Activated naive CD4-positive, alpha-beta T cell treated with anti-CD3 and anti-CD28 coated beads for 36 hours (primary cell): ENCODE measurements at regions not wholly inside any gene's neighbourhood (a gene's known extent, or its start where the extent isn't known, plus 50 kb on each side); places are given as distances from the start of the nearest gene placed in this dataset.

Experiments
- CTCF ChIA-PET: fragments of 350-600 bp; sonication (Branson Sonifier 250); formaldehyde crosslinking; loops from one replicate; lab custom pipeline; 2021; ENCODE audit warnings: antibody characterized with exemption; lab: Charles Lee
- DNase-seq: peaks from one replicate; pipeline ENCODE4 v3.0.0-alpha.2; 2020
- H3K27ac Mint-ChIP-seq: one replicate; pipeline ENCODE4 v1.8.0; 2021; ENCODE audit warnings: mild to moderate bottlenecking, mixed read lengths
- H3K27me3 Mint-ChIP-seq: one replicate; pipeline ENCODE4 v1.8.0; 2021; ENCODE audit warnings: low read depth, mixed read lengths
- H3K36me3 Mint-ChIP-seq: one replicate; pipeline ENCODE4 v1.8.0; 2021; ENCODE audit warnings: low read depth, mixed read lengths
- H3K4me1 Mint-ChIP-seq: one replicate; pipeline ENCODE4 v1.8.0; 2021; ENCODE audit warnings: low read depth, mixed read lengths
- H3K4me3 Mint-ChIP-seq: one replicate; pipeline ENCODE4 v1.8.0; 2021; ENCODE audit warnings: mild to moderate bottlenecking, moderate library complexity, mixed read lengths
- H3K9me3 Mint-ChIP-seq: one replicate; pipeline ENCODE4 v1.8.0; 2021; ENCODE audit warnings: mixed read lengths
- intact Hi-C: fragments of 100-400 bp; cut with micrococcal nuclease; formaldehyde crosslinking; loops from one replicate; pipeline ENCODE4 v1.15.1; 2023

DNA sequence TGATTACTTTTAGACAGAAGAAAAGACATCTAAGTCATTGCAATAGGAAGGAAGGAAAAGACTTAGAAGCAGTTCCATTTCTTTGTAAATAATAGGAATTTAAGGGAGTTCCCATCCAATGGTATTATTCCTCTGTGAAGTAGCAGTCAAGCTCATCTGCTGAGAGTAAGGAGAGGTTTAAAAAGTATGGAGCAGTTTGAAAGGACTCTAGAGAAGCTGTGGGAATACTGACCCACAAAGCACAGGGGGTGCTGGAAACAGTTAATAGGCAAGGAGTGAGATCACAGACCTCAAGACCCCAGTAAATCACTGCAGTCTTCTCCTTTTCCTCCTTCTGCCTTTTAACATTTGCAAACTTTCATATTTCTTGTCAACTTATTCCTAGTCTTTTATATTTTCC, 428.5 kb downstream of the ADAMTS20 start:
- DNase-seq = no peak
- no peaks in the 10 kb centered on the region for H3K36me3 Mint-ChIP-seq
- H3K27ac Mint-ChIP-seq = no peak overlapping the region
- H3K4me3 Mint-ChIP-seq = no peak overlapping the region
- CTCF ChIA-PET = no interaction called here
- no peaks in the 10 kb centered on the region for H3K9me3 Mint-ChIP-seq
- H3K27me3 Mint-ChIP-seq = no peaks in the 10 kb centered on the region
- no peaks in the 10 kb centered on the region for H3K4me1 Mint-ChIP-seq
- intact Hi-C loops = no loop called here

- intact Hi-C loops = no loop called here
- Mint-ChIP-seq H3K4me1 (no peaks in the 10 kb centered on the region), H3K27me3 (no peaks in the 10 kb centered on the region), H3K27ac (no peak overlapping the region), H3K4me3 (no peak overlapping the region), H3K36me3 (no peaks in the 10 kb centered on the region), H3K9me3 (peaks cover 1% of the 10 kb centered on the region)
- CTCF ChIA-PET = no interaction called here
- DNase-seq = no peak
Measured at GRCh38 chr12:43120150-43120549, 431.9 kb downstream of the ADAMTS20 start.

- CTCF ChIA-PET = interaction anchor here (0.6 kb wide), 1 partner anchor 324 kb away, joined by 4 read pairs; no protein-coding TSS in a partner anchor
- Mint-ChIP-seq H3K9me3 (peaks cover 1% of the 10 kb centered on the region), H3K4me1 (no peaks in the 10 kb centered on the region), H3K4me3 (no peak overlapping the region), H3K36me3 (no peaks in the 10 kb centered on the region), H3K27me3 (no peaks in the 10 kb centered on the region), H3K27ac (no peak overlapping the region)
- no peak for DNase-seq
- intact Hi-C loops = no loop called here
Measured at GRCh38 chr12:43118881-43119280, 433.1 kb downstream of the ADAMTS20 start.

DNA sequence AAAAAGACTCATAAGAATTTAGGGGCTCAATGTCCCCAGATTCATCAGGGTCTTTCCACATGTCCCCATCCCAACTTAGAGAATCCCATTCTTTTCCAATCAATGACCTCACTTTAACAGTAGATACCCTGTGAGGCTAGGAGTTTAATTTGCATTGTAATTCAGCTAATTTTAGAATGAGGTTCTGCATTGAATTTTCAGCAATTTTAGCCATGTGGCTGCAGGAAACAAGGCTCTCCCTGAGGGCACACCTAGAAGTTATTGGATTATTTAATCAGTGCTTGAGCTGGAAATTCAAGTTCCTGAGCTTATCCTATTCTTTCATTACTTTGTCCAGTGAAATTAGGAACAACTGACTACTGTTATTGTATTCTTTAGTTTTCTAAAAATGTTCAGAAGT, 433.8 kb downstream of the ADAMTS20 start:
- intact Hi-C loops = no loop called here
- Mint-ChIP-seq H3K27me3 (no peaks in the 10 kb centered on the region), H3K27ac (no peak overlapping the region)

DNA sequence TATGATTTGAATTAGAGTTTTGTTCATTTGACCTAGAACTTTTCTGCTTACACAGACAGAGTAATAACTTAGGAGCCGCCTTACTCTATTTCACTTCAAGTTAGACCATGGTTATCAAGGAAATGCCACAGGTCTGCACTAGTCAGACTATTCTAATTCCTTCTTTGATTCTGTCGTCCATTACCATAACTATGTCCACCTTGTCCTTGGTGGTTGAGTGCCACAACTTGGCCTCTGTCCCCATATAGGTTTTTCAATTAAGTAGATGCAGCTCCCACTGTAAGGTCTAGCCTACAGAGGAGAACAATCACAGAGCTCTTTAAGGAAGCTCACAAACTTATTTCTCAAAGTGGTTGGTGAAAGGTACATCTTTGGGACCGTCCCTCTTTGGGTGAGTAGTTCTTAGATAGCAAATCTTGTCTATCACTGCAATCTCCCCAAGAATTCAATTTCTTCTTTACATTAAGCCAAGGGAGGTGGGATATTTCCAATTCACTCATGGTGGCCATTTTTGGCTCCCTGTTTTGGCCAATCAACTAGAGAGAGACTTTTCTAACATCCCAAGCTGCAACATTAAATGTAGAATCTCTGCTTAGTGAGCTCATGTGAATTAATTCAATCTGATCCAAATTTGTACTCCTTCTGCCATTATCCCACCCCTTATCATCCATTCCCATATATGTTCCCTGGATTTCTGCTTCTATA, 434.6 kb downstream of the ADAMTS20 start:
- Mint-ChIP-seq H3K9me3 (peaks cover 1% of the 10 kb centered on the region), H3K27ac (no peak overlapping the region), H3K27me3 (no peaks in the 10 kb centered on the region), H3K4me3 (no peak overlapping the region), H3K36me3 (no peaks in the 10 kb centered on the region), H3K4me1 (no peaks in the 10 kb centered on the region)
- CTCF ChIA-PET = no interaction called here
- intact Hi-C loops = no loop called here
- no peak for DNase-seq

More for the DNA sequence above, 433.8 kb downstream of the ADAMTS20 start:
- no peaks in the 10 kb centered on the region for H3K36me3 Mint-ChIP-seq
- DNase-seq = no peak
- no peak overlapping the region for H3K4me3 Mint-ChIP-seq
- H3K4me1 Mint-ChIP-seq = no peaks in the 10 kb centered on the region
- CTCF ChIA-PET = no interaction called here
- peaks cover 1% of the 10 kb centered on the region for H3K9me3 Mint-ChIP-seq

- peaks cover 1% of the 10 kb centered on the region for H3K9me3 Mint-ChIP-seq
- H3K27ac Mint-ChIP-seq = no peak overlapping the region
- intact Hi-C loops = no loop called here
- H3K4me3 Mint-ChIP-seq = no peak overlapping the region
- no peaks in the 10 kb centered on the region for H3K27me3 Mint-ChIP-seq
- H3K36me3 Mint-ChIP-seq = no peaks in the 10 kb centered on the region
- no peak for DNase-seq
- H3K4me1 Mint-ChIP-seq = no peaks in the 10 kb centered on the region
- CTCF ChIA-PET = no interaction called here
Measured at GRCh38 chr12:43115441-43116160, 436.4 kb downstream of the ADAMTS20 start.

DNA sequence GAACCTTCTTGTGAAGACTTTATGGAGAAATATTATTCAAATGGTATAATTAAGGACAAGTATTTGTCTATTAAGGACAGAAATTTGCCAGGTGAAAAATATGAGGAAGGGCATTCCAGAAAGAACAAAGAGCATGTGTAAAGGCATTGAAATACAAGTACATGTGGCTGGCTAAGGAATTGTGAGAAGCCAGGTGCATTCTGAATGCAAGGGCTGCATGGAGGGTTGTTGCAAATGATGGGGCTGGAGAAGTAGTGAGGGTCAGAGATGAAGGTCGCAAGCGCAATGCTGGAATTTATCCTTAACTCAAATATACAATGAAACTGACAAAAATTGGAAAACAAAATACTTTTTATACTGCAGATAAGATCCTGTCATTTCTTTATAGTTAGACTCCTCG, 437.7 kb downstream of the ADAMTS20 start:
- no peak for DNase-seq
- Mint-ChIP-seq H3K27me3 (no peaks in the 10 kb centered on the region), H3K36me3 (no peaks in the 10 kb centered on the region), H3K9me3 (peaks cover 1% of the 10 kb centered on the region), H3K27ac (no peak overlapping the region), H3K4me1 (no peaks in the 10 kb centered on the region), H3K4me3 (no peak overlapping the region)
- CTCF ChIA-PET = no interaction called here
- intact Hi-C loops = no loop called here

DNA sequence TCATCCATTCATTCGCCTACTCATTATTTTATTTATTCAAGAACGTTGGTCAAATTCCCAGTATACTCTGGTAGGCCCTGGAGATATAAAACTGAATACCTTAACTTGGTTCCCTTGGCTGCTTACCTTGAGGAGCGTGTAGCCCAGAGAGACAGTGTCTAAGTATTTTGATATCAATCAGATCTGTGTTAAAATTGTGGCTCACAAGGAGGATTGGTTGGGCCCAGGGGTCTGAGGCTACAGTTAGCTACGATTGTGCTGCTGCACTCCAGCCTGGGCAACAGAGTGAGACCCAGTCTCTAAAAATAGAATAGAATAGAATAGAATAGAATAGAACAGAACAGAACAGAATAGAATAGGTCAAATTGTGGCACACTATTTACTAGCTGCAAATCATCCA, 438.4 kb downstream of the ADAMTS20 start:
- Mint-ChIP-seq H3K36me3 (no peaks in the 10 kb centered on the region), H3K27ac (no peak overlapping the region), H3K4me3 (no peak overlapping the region), H3K9me3 (peaks cover 1% of the 10 kb centered on the region), H3K27me3 (no peaks in the 10 kb centered on the region), H3K4me1 (no peaks in the 10 kb centered on the region)
- intact Hi-C loops = no loop called here
- CTCF ChIA-PET = no interaction called here
- DNase-seq = no peak

DNA sequence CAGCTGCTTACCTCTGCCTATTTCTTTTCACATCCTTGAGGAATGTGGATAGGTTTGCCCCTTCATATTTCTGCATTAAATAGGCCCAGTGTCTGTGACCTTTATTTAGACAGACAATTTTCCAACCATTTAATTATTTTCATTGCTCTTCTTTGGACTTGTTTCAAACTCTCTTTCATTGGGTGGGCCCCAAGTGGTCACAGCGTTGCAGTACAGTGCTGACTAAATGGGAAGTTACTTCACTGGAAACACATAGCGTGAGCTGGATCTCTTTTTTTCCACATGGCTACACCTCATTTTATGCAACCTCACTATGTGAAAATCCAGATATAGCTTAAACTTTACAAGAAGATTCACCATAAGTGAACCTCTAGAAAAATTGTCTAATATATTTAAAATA, 438.9 kb downstream of the ADAMTS20 start:
- no peak overlapping the region for H3K4me3 Mint-ChIP-seq
- H3K4me1 Mint-ChIP-seq = no peaks in the 10 kb centered on the region
- no peaks in the 10 kb centered on the region for H3K27me3 Mint-ChIP-seq
- no peak overlapping the region for H3K27ac Mint-ChIP-seq
- H3K9me3 Mint-ChIP-seq = peaks cover 1% of the 10 kb centered on the region
- no peaks in the 10 kb centered on the region for H3K36me3 Mint-ChIP-seq
- intact Hi-C loops = no loop called here
- DNase-seq = no peak
- CTCF ChIA-PET = no interaction called here

- Mint-ChIP-seq H3K27me3 (no peaks in the 10 kb centered on the region), H3K27ac (no peak overlapping the region), H3K4me1 (no peaks in the 10 kb centered on the region), H3K4me3 (no peak overlapping the region), H3K36me3 (no peaks in the 10 kb centered on the region), H3K9me3 (peaks cover 1% of the 10 kb centered on the region)
- intact Hi-C loops = no loop called here
- no peak for DNase-seq
- CTCF ChIA-PET = no interaction called here
Measured at GRCh38 chr12:43112101-43112920, 439.7 kb downstream of the ADAMTS20 start.

- Mint-ChIP-seq H3K9me3 (peaks cover 1% of the 10 kb centered on the region), H3K4me1 (no peaks in the 10 kb centered on the region), H3K4me3 (no peak overlapping the region), H3K27ac (no peak overlapping the region), H3K36me3 (no peaks in the 10 kb centered on the region), H3K27me3 (no peaks in the 10 kb centered on the region)
- no peak for DNase-seq
- intact Hi-C loops = no loop called here
- CTCF ChIA-PET = no interaction called here
Measured at GRCh38 chr12:43111608-43112007, 440.4 kb downstream of the ADAMTS20 start.

GRCh38 chr12:43109631-43110345, 442.2 kb downstream of the ADAMTS20 start:
- intact Hi-C loops = no loop called here
- Mint-ChIP-seq H3K27ac (no peak overlapping the region), H3K4me3 (no peak overlapping the region), H3K36me3 (no peaks in the 10 kb centered on the region), H3K27me3 (no peaks in the 10 kb centered on the region), H3K4me1 (no peaks in the 10 kb centered on the region), H3K9me3 (no peaks in the 10 kb centered on the region)
- no peak for DNase-seq
- CTCF ChIA-PET = no interaction called here
